Mesenchymal stem cell (in vitro differentiated cells and primary cell): ENCODE measurements at regions not wholly inside any gene's neighbourhood (a gene's known extent, or its start where the extent isn't known, plus 50 kb on each side); places are given as distances from the start of the nearest gene placed in this dataset.

Source experiments
- DNase-seq: peaks from one replicate; pipeline ENCODE4 v3.0.0-alpha.2; 2013
- H2AFZ ChIP-seq: one replicate; pipeline ENCODE4 v1.6.1; 2013; ENCODE audit warnings: low read depth, mild to moderate bottlenecking, control low read depth, inconsistent platforms, low read length, moderate library complexity
- H2AK5ac ChIP-seq: 2 replicates; pipeline ENCODE4 v1.6.1; 2013; ENCODE audit warnings: low read length, moderate library complexity, mild to moderate bottlenecking, inconsistent platforms; ENCODE audit not compliant: severe bottlenecking
- H2BK120ac ChIP-seq: one replicate; pipeline ENCODE4 v1.6.1; 2013; ENCODE audit warnings: low read depth, mild to moderate bottlenecking, inconsistent platforms, low read length, moderate library complexity
- H2BK12ac ChIP-seq, 2 experiments: one replicate each; pipeline ENCODE4 v1.6.1; 2013; ENCODE audit warnings: inconsistent platforms in 2 of 2, low read length in 2 of 2, mild to moderate bottlenecking in 2 of 2, moderate library complexity in 2 of 2, control low read depth in 1 of 2
- H2BK15ac ChIP-seq: one replicate; pipeline ENCODE4 v1.6.1; 2013; ENCODE audit warnings: mild to moderate bottlenecking, low read depth, inconsistent platforms; ENCODE audit not compliant: poor library complexity, severe bottlenecking
- H2BK5ac ChIP-seq: 2 replicates; pipeline ENCODE4 v1.6.1; 2013; ENCODE audit warnings: low read depth, mild to moderate bottlenecking, low read length, control low read depth, inconsistent platforms; ENCODE audit not compliant: poor library complexity, severe bottlenecking
- H3K14ac ChIP-seq, 2 experiments: one replicate each; pipeline ENCODE4 v1.6.1; 2013; ENCODE audit warnings: inconsistent platforms in 2 of 2, low read length in 2 of 2, control low read depth in 1 of 2, mild to moderate bottlenecking in 1 of 2, moderate library complexity in 1 of 2
- H3K18ac ChIP-seq, 2 experiments: one replicate each; pipeline ENCODE4 v1.6.1; 2013; ENCODE audit warnings: inconsistent platforms in 2 of 2, low read length in 2 of 2, control low read depth in 1 of 2, low read depth in 1 of 2, mild to moderate bottlenecking in 1 of 2
- H3K23ac ChIP-seq, 2 experiments: one replicate each; pipeline ENCODE4 v1.6.1; 2013; ENCODE audit warnings: inconsistent platforms in 2 of 2, low read length in 2 of 2, mild to moderate bottlenecking in 2 of 2, moderate library complexity in 2 of 2, control low read depth in 1 of 2
- H3K27ac ChIP-seq: 2 replicates; pipeline ENCODE4 v1.5.1; 2013; ENCODE audit warnings: mild to moderate bottlenecking, moderate library complexity, low read length, control low read depth, inconsistent platforms; ENCODE audit not compliant: poor library complexity, severe bottlenecking
- H3K27me3 ChIP-seq, 2 experiments: 2 replicates each; pipeline versions ENCODE4 v1.6.1 to v1.7.0; 2013; ENCODE audit warnings: low read length in 2 of 2, mild to moderate bottlenecking in 2 of 2, moderate library complexity in 2 of 2, control low read depth in 1 of 2, inconsistent platforms in 1 of 2; ENCODE audit not compliant: control insufficient read depth in 1 of 2, insufficient read depth in 1 of 2
- H3K36me3 ChIP-seq, 2 experiments: 2 replicates each; pipeline versions ENCODE4 v1.6.1 to v1.7.0; 2013; ENCODE audit warnings: low read length in 2 of 2, control low read depth in 1 of 2, inconsistent platforms in 1 of 2, low read depth in 1 of 2, mild to moderate bottlenecking in 1 of 2; ENCODE audit not compliant: insufficient read depth in 2 of 2, control insufficient read depth in 1 of 2
- H3K4ac ChIP-seq, 2 experiments: one replicate each; pipeline ENCODE4 v1.6.1; 2013; ENCODE audit warnings: inconsistent platforms in 2 of 2, low read length in 2 of 2, mild to moderate bottlenecking in 2 of 2, moderate library complexity in 2 of 2, control low read depth in 1 of 2, low read depth in 1 of 2
- H3K4me1 ChIP-seq: 2 replicates; pipeline ENCODE4 v1.6.1; 2013; ENCODE audit warnings: low read depth, low read length, control low read depth; ENCODE audit not compliant: control insufficient read depth, insufficient read depth
- H3K4me2 ChIP-seq: 2 replicates; pipeline ENCODE4 v1.6.1; 2013; ENCODE audit warnings: low read length, mild to moderate bottlenecking, inconsistent platforms; ENCODE audit not compliant: poor library complexity, severe bottlenecking
- H3K4me3 ChIP-seq, 2 experiments: 2 replicates each; pipeline versions ENCODE4 v1.5.1 to v1.7.0; 2013; ENCODE audit warnings: low read length in 2 of 2, mild to moderate bottlenecking in 2 of 2, control low read depth in 1 of 2, low read depth in 1 of 2; ENCODE audit not compliant: insufficient read depth in 1 of 2
- H3K79me1 ChIP-seq: replicated peaks from 2 replicates; pipeline ENCODE4 v1.6.1; 2013; ENCODE audit warnings: mild to moderate bottlenecking, control low read depth, low read length, inconsistent platforms; ENCODE audit not compliant: poor library complexity, severe bottlenecking
- H3K9ac ChIP-seq: 2 replicates; pipeline ENCODE4 v1.7.0; 2013; ENCODE audit warnings: mild to moderate bottlenecking, low read length, moderate library complexity
- H3K9me3 ChIP-seq: 2 replicates; pipeline ENCODE4 v1.7.0; 2013; ENCODE audit warnings: mild to moderate bottlenecking, low read length; ENCODE audit not compliant: control insufficient read depth
- H4K8ac ChIP-seq: one replicate; pipeline ENCODE4 v1.6.1; 2013; ENCODE audit warnings: inconsistent platforms, mild to moderate bottlenecking, low read length, moderate library complexity
- H4K91ac ChIP-seq: one replicate; pipeline ENCODE4 v1.6.1; 2013; ENCODE audit warnings: mild to moderate bottlenecking, low read length, inconsistent platforms
- WGBS: methylation state at CpG from one replicate; pipeline ENCODE4 v1.1.7; 2013; ENCODE audit warnings: mixed read lengths; 5-methylcytosine and 5-hydroxymethylcytosine counted together

- H3K9ac ChIP-seq: no peak overlapping the region
- DNase-seq: no peak
- no peak overlapping the region for H3K18ac ChIP-seq
- no peak overlapping the region for H4K8ac ChIP-seq
- H3K4me2 ChIP-seq: no peak overlapping the region
- no peak overlapping the region for H2BK5ac ChIP-seq
- H3K23ac ChIP-seq: no peak overlapping the region
- H3K4me3 ChIP-seq: no peak overlapping the region
- H3K36me3 ChIP-seq: no peaks in the 10 kb centered on the region
- WGBS: 53% methylated on average over 3 of the region's 3 CpGs
- H3K27me3 ChIP-seq: peaks cover 0 to 6% of the 10 kb centered on the region in 2 experiments
- H3K27ac ChIP-seq: no peak overlapping the region
- H2BK12ac ChIP-seq: no peak overlapping the region
- peaks cover 11% of the 10 kb centered on the region for H3K9me3 ChIP-seq
- no peaks in the 10 kb centered on the region for H3K4me1 ChIP-seq
- H2BK15ac ChIP-seq: no peak overlapping the region
- no peak overlapping the region for H2BK120ac ChIP-seq
- H3K4ac ChIP-seq: no peak overlapping the region
- no peak overlapping the region for H3K14ac ChIP-seq
- H4K91ac ChIP-seq: no peak overlapping the region
- no peak overlapping the region for H2AK5ac ChIP-seq
- H3K79me1 ChIP-seq: no peaks in the 10 kb centered on the region
- H2AFZ ChIP-seq: no peak overlapping the region
Observed at GRCh38 chr9:75372499-75373268, 284.4 kb downstream of the OSTF1 start.

- Histone ChIP-seq H3K9me3 (peaks cover 11% of the 10 kb centered on the region), H3K4me2 (no peak overlapping the region), H2BK120ac (no peak overlapping the region), H2BK12ac (no peak overlapping the region), H3K9ac (no peak overlapping the region), H4K91ac (no peak overlapping the region), H3K14ac (no peak overlapping the region), H4K8ac (no peak overlapping the region), H2AFZ (no peak overlapping the region), H3K4ac (no peak overlapping the region), H3K27ac (no peak overlapping the region), H2AK5ac (no peak overlapping the region), H3K36me3 (no peaks in the 10 kb centered on the region), H3K27me3 (peaks cover 0 to 6% of the 10 kb centered on the region in 2 experiments), H3K4me1 (peaks cover 2% of the 10 kb centered on the region), H2BK5ac (no peak overlapping the region), H3K23ac (no peak overlapping the region), H2BK15ac (no peak overlapping the region), H3K4me3 (no peak overlapping the region), H3K18ac (no peak overlapping the region), H3K79me1 (no peaks in the 10 kb centered on the region)
- 63% methylated on average over 3 of the region's 3 CpGs for WGBS
- no peak for DNase-seq
Observed at GRCh38 chr9:75376680-75377254, 288.5 kb downstream of the OSTF1 start.

- 58% methylated on average over 9 of the region's 9 CpGs for WGBS
- H3K14ac ChIP-seq: no peak overlapping the region
Observed at GRCh38 chr9:75378036-75378435, 289.7 kb downstream of the OSTF1 start.

GRCh38 chr9:75378926-75379325 lies 290.6 kb downstream of the OSTF1 start:
- Histone ChIP-seq H3K14ac (no peak overlapping the region), H3K9me3 (peaks cover 19% of the 10 kb centered on the region), H3K27ac (no peak overlapping the region), H3K79me1 (no peaks in the 10 kb centered on the region), H2BK15ac (no peak overlapping the region), H3K27me3 (peaks cover 0 to 6% of the 10 kb centered on the region in 2 experiments), H4K8ac (no peak overlapping the region), H2BK120ac (no peak overlapping the region), H3K9ac (no peak overlapping the region), H3K36me3 (no peaks in the 10 kb centered on the region), H2BK5ac (no peak overlapping the region), H4K91ac (no peak overlapping the region), H2BK12ac (no peak overlapping the region), H3K4me2 (no peak overlapping the region), H3K18ac (no peak overlapping the region), H3K4me1 (peaks cover 2% of the 10 kb centered on the region), H2AK5ac (no peak overlapping the region), H3K23ac (no peak overlapping the region), H3K4ac (no peak overlapping the region), H3K4me3 (no peak overlapping the region), H2AFZ (no peak overlapping the region)
- no CpG with 5 or more reads among the region's 1 CpG for WGBS
- DNase-seq: no peak

More at GRCh38 chr9:75378036-75378435, 289.7 kb downstream of the OSTF1 start:
- no peak overlapping the region for H2BK120ac ChIP-seq
- H3K23ac ChIP-seq: no peak overlapping the region
- H2BK12ac ChIP-seq: no peak overlapping the region
- H4K91ac ChIP-seq: no peak overlapping the region
- no peak overlapping the region for H3K4me3 ChIP-seq
- no peaks in the 10 kb centered on the region for H3K79me1 ChIP-seq
- peaks cover 2% of the 10 kb centered on the region for H3K4me1 ChIP-seq
- no peak overlapping the region for H2BK15ac ChIP-seq
- H2AK5ac ChIP-seq: no peak overlapping the region
- no peak overlapping the region for H2AFZ ChIP-seq
- no peak overlapping the region for H4K8ac ChIP-seq
- DNase-seq: no peak
- H3K27ac ChIP-seq: no peak overlapping the region
- H3K4ac ChIP-seq: no peak overlapping the region
- H3K27me3 ChIP-seq: peaks cover 0 to 6% of the 10 kb centered on the region in 2 experiments
- no peaks in the 10 kb centered on the region for H3K36me3 ChIP-seq
- peaks cover 16% of the 10 kb centered on the region for H3K9me3 ChIP-seq
- H3K9ac ChIP-seq: no peak overlapping the region
- no peak overlapping the region for H2BK5ac ChIP-seq
- no peak overlapping the region for H3K18ac ChIP-seq
- no peak overlapping the region for H3K4me2 ChIP-seq
